AG09309 (cell line): ENCODE measurements at regions not wholly inside any gene's neighbourhood (a gene's known extent, or its start where the extent isn't known, plus 50 kb on each side); places are given as distances from the start of the nearest gene placed in this dataset.

Source experiments
- DNase-seq: peaks from one replicate; pipeline ENCODE4 v3.0.0-alpha.2; 2010; ENCODE audit warnings: low read depth
- H3K4me3 ChIP-seq: 2 replicates; pipeline ENCODE4 v1.5.1; 2011; ENCODE audit warnings: mild to moderate bottlenecking, low read depth, low read length, moderate library complexity; ENCODE audit not compliant: control insufficient read depth
- CTCF ChIP-seq: IDR thresholded peaks from 2 replicates; pipeline ENCODE4 v1.5.1; 2011; ENCODE audit warnings: mild to moderate bottlenecking, low read depth, low read length, inconsistent platforms; ENCODE audit not compliant: insufficient read depth, control insufficient read depth; ENCODE audit errors: missing control alignments

GRCh38 chr1:59057796-59058195 is 239.1 kb upstream of the FGGY start:
- TF ChIP-seq CTCF = no peak
- DNase-seq = no peak
- no peak overlapping the region for H3K4me3 ChIP-seq

GRCh38 chr1:59058665-59059439 is 238.0 kb upstream of the FGGY start:
- H3K4me3 ChIP-seq = no peak overlapping the region
- no peak for DNase-seq
- TF ChIP-seq CTCF = no peak

- peak overlapping the region; percentile 34 for H3K4me3 ChIP-seq
- peak; percentile 85 for DNase-seq
- TF ChIP-seq CTCF = no peak
These were observed 235.0 kb upstream of the FGGY start for GRCh38 chr1:59061876-59062275.

GRCh38 chr1:59062743-59063142 is 234.2 kb upstream of the FGGY start:
- TF ChIP-seq CTCF = no peak
- no peak overlapping the region for H3K4me3 ChIP-seq
- no peak for DNase-seq

GRCh38 chr1:59063501-59063900 is 233.4 kb upstream of the FGGY start:
- TF ChIP-seq CTCF = no peak
- no peak for DNase-seq
- no peak overlapping the region for H3K4me3 ChIP-seq

GRCh38 chr1:59064592-59064991 is 232.3 kb upstream of the FGGY start:
- DNase-seq = no peak
- no peak for TF ChIP-seq CTCF
- no peak overlapping the region for H3K4me3 ChIP-seq
